NCI-H774 (cell line): ENCODE measurements at regions not wholly inside any gene's neighbourhood (a gene's known extent, or its start where the extent isn't known, plus 50 kb on each side); places are given as distances from the start of the nearest gene placed in this dataset.
"Not testable (repeated sequence)": the region's sequence is repeated elsewhere in the genome, so short reads cannot be mapped to it uniquely, and the experiment has no call there.

Source experiments
- DNase-seq: peaks from one replicate; lab custom pipeline; 2025; lab: John Stamatoyannopoulos, UW

DNA sequence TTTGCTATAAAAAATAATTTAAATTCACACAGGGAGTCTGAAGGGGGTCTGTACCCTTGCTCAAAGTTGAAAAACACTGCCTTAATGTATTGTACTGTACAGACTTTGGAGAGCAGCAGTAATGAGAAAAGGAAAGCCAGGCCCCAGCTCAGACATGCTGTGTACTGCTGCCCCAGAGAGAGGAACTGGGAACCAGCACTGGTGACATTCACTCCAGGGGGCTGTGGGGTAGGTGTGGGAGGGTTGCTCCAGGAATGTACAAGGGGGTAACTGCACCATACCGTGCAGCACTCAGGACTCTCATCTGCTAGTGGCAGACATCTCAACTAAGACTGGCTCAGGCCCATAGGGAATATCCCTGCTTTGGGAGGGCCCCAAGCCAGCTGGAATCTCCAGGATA lies 146.0 kb upstream of the RMP24 start:
- no peak for DNase-seq

- DNase-seq = peak; percentile 51
These were observed 145.1 kb upstream of the RMP24 start for GRCh38 chr18:35827275-35827902.

DNA sequence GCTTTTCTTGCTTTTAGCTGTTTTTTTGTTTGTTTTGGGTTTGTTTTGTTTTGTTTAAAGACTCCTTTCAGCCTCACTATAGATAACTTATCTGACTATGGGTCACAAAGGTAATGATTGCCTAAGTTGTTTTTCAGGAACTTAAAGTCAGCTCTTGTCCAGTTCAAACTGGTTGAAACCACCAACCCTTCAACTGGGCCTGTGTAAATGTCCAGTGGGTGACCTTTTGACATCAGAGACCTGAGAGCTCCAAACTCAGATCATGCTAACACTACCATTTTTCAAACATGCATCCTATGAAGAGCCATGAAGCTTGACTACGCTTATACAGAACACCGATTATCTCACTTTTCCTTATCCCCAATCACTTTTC lies 144.6 kb upstream of the RMP24 start:
- DNase-seq = no peak

GRCh38 chr18:35828591-35828990 lies 143.9 kb upstream of the RMP24 start:
- DNase-seq = no peak

DNA sequence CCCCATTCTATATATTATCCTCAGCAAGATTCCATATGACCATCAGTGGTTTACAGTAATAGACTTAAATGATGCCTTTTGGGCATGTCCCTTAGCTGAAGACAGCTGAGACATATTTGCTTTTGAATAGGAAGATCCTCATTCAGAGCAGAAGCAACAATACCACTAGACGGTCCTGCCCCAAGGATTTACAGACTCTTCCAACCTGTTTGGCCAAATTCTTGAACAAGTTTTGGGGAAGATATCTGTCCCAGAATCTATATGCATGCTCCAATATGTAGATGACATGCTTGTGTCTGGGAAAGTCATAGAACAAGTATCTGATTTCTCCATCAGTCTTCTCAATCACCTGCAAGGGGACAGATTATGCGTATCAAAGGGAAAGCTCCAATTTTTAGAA lies 137.1 kb upstream of the RMP24 start:
- no peak for DNase-seq

DNA sequence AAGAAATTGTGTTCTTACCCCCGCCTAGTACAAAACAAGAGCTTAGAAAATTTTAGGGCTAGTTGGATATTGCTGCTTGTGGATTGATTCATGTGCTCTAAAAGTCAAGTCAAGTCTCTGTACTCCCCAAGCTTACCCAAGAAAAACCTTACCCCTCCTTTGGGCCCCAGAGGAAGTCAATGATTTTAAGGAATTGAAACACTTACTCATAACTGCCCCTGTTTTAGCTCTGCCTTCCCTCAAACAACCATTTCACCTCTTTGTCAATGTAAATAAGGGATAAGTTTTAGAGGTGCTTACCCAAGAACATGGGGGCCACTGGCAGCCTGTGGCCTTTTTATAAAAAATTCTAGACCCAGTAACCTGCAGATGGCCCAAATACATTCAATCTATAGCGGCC lies 136.6 kb upstream of the RMP24 start:
- DNase-seq = no peak

GRCh38 chr18:35836932-35837331 lies 135.5 kb upstream of the RMP24 start:
- DNase-seq = no peak

- DNase-seq = no peak
These were observed 134.5 kb upstream of the RMP24 start for GRCh38 chr18:35837922-35838496.

- no peak for DNase-seq
These were observed 131.2 kb upstream of the RMP24 start for GRCh38 chr18:35841283-35841682.

- no peak for DNase-seq
These were observed 129.9 kb upstream of the RMP24 start for GRCh38 chr18:35842536-35842935.

GRCh38 chr18:35848321-35848720 lies 124.2 kb upstream of the RMP24 start:
- DNase-seq = not testable (repeated sequence)

GRCh38 chr18:35849241-35849640 lies 123.2 kb upstream of the RMP24 start:
- not testable (repeated sequence) for DNase-seq

- no peak for DNase-seq
These were observed 121.1 kb upstream of the RMP24 start for GRCh38 chr18:35851286-35851970.

DNA sequence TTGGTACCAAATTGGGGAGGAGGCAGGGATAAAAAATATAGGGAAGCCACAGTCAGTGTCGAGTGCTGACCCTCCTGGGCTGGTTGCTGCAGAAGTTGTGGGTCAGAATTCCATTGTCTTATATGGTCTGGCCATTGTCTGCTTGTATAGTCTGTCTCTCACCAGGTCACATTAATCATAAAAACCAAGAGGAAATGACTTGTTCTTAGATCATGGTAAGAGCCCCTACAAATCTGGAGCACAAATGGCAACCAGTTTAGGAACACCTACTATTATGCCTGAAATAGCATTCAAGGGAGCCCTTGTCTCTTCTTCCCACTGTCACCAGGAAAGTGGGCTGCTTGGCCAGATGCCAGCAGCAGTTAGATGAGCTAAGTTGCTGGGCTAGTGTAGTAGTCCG lies 119.7 kb upstream of the RMP24 start:
- no peak for DNase-seq

DNA sequence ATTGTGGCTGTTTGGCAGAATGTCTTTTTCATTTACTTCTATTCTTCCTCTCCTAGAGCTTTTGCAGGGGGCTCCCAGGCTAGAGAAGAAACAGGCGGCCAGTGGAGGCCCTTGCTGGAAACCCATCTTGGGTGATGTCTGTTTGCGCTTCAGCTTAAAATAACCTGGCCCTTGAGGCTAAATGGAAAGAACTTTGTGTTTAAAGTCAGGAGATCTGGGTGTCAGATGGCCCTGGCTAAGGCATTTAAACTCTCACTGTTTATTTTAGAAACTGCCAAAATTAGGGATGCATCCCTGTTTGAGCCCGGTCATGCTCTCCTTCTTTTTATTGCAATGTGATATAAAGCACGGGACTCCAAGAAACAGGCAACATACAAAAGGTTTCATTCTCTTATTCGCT lies 118.4 kb upstream of the RMP24 start:
- DNase-seq = no peak

GRCh38 chr18:35856178-35856577 lies 116.3 kb upstream of the RMP24 start:
- no peak for DNase-seq

DNA sequence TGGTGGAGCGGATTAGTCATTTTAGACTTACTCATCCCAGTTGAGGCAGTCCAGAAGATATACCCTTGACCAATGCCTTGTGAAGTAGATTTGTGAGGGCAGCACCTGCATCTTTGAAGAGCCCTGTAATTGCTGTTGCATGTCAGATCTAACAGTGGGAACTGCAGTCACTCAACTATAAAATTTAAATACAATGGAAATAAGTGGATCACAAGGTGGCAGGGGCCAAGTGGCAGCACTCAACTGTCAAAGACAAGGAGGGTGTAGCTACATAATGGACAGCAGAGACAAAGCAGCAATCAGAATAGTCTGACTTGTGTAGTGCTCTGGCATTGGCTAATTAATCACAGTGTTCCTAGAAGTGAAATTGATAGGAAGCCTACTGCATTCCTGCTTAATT lies 115.8 kb upstream of the RMP24 start:
- not testable (repeated sequence) for DNase-seq

DNA sequence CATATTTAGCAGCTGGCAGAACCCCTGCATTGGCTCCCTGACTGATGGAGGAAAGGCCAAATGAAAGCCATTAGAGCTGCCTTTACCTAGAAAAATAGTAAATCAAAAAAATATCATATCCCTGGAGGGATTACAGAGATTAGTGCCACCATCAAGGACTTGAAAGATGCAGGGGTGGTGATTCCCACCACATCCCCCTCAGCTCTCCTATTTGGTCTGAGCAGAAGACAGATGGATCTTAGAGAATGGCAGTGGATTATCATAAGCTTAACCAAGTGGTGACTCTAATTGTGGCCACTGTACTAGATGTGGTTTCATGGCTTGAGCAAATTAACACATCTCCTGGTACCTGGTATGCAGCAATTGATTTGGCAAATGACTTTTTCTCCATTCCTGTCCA lies 114.9 kb upstream of the RMP24 start:
- not testable (repeated sequence) for DNase-seq

- DNase-seq = no peak
These were observed 110.9 kb upstream of the RMP24 start for GRCh38 chr18:35861367-35862118.

- DNase-seq = no peak
These were observed 110.3 kb upstream of the RMP24 start for GRCh38 chr18:35862119-35862640.

GRCh38 chr18:35864916-35865315 lies 107.6 kb upstream of the RMP24 start:
- no peak for DNase-seq

- DNase-seq = no peak
These were observed 103.6 kb upstream of the RMP24 start for GRCh38 chr18:35868915-35869314.

DNA sequence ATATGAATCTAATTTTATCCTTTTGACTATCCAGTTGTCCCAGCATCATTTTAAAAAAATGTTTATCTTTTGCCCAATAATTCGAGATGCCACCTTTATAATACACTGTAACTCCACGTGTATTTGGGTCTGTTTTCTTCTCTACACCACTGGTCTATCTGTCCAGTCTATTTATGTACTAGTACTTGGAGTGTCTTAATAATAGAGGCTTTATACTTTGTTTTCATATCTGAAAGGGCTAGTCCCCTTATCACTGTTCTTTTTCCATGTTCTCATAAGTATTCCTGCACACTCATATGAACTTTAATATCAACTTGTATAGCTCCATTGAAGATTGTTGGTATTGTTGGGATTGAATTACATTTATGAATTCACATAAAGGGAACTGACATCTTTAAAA lies 101.1 kb upstream of the RMP24 start:
- no peak for DNase-seq
